DMS153 treated with DMSO at 0.1 percent for 48 hours (cell line): ENCODE measurements at regions not wholly inside any gene's neighbourhood (a gene's known extent, or its start where the extent isn't known, plus 50 kb on each side); places are given as distances from the start of the nearest gene placed in this dataset.

ENCODE experiments used
- DNase-seq: peaks from one replicate; lab custom pipeline; 2025; ENCODE audit not compliant: unreplicated experiment; lab: John Stamatoyannopoulos, UW

- DNase-seq = no peak
Observed at GRCh38 chr16:9546438-9546786, 455.0 kb downstream of the HAPSTR1 start.

DNA sequence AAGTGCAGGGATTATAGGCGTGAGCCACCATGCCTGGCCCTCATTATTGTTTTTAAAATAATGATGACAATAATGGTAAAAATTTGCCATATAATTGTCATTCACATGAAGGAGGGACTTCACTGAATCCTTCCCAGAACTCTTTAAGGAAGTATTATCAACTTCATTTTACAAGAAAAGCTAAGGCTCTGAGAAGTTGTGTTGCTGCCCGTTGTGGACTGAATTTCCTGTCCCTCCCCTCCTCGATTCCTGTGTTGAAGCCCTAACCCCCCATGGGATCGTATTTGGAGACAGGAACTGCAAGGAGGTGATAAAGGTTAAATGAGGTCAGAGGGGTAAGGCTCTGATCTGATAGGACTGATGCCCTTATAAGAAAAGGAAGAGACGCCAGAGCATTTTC, 458.0 kb downstream of the HAPSTR1 start:
- DNase-seq = no peak

DNA sequence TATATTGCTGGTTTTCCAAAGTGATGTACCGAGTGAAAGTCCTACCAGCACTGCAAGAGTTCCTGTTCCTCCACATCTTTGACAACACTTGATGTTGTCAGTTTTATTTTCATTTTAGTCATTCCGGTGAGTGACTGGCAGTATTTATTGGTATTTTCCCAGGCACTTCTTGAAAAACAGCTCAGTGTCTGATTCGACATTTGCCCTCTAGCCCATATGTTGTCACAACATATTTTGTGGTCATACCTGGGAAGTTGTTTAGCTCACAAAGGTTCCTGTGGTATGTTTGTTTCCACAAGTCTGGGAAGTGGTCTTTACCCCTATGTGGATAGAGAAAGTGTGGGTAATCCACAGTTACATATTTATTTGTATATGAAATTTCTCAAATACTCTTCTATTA, 463.6 kb downstream of the HAPSTR1 start:
- no peak for DNase-seq

DNA sequence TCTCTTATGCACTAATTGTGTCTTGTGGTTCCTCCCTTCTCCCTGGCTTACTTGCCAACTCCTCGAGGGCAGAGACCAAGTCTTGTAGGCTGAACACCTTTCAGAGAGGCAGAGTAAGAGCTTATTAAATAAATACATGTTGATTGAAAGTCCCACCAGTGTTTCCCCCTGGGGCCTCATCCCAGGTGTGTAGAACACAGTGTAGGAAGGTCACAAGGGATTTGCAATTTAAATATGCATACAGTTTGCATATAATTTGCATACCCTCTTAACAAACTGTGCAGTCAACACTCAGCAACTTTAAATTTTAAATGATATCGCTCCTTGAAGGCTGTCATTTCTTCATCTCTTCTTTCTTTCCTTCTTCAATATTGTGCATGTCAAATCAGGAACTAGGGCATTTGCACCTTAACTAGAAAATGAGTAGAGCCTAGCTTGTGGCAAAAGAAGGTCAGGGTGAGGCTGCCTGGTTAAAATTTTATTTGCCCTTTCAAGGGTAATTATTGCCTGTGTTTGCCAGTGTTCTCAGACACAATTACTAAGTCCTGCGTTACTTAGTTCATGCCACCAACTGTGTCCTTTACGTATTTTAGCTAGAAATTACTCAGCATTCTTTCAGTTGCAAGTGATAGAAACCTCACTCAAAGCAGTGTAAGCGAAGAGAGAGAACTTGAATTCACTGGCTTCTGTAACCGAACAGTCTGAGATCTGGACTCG, 465.7 kb downstream of the HAPSTR1 start:
- no peak for DNase-seq

GRCh38 chr16:9557713-9558112, 466.3 kb downstream of the HAPSTR1 start:
- DNase-seq = no peak

DNA sequence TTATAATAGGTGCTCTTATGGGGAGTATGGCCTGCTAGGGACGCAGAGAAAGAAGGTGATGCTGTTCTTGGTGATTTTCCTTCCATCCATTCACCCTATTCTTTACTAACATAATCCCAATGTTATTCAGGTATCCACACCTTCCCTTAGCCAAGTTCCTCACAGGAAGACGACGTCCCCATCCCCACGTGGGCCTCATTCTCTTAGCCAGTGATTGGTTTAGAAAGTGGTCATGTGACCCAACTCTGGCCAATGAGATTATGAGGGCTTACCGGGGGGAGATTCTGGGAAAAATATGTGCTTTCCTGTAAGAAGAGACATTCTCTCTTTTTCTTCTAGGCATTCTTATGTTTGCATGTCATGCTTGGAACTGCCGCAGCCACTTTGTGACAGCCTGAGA, 474.7 kb downstream of the HAPSTR1 start:
- no peak for DNase-seq

DNA sequence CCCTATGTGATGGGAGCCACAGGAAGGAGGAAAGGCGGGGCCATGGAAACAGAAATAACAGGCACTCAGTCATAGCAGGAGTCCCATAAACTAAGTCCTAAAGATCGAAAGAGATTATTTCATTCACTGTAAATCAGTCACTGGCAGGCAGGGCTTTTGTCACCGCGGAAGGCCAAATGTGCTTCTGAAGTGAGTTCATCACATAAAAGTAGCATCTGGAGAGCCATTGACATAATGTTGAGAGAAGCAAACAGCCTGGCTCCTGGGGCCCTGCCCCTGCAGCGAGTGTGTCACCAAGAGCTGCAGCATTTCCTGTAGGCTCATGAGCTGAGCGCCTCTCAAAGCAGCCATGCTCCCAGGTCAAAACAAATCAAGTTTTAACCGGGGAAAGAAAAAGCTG, 476.2 kb downstream of the HAPSTR1 start:
- peak; percentile 93 for DNase-seq

DNA sequence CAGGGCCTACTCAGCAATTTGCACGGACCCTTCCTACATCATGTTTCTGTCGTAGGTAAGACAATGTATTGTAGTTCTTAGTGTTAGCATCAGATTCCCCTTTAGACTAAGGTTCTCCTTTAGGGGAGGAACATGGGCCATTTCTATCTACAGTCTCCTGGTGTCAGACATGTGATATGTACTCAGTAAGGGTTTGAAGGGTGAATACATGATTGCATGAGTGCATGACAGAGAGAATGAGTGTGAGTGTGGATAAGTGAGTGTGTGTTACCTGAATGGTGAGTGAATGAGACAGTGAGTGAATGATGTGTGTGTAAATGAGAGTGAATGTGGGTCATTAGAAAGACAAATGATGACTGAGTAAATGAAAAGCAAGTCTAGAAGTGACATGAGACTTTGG, 476.8 kb downstream of the HAPSTR1 start:
- no peak for DNase-seq

DNA sequence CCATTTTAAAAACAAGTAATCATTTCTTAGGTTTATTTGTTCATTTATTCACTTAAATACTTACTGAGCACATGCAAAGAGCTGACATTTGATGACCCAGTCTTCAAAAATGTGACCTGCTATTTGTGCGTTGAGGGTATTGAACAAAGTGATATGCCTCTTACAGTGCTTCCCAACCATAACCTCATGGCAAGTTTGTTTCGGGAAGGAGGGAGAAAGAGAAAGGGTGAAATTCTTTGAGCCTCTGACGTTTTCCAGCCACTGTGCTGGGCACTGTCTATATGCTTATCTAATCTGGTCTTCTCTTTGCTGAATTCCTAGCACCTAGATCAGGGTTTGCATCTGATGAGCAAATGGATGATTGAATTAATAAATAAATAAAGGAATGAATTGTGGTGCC, 479.1 kb downstream of the HAPSTR1 start:
- no peak for DNase-seq

DNA sequence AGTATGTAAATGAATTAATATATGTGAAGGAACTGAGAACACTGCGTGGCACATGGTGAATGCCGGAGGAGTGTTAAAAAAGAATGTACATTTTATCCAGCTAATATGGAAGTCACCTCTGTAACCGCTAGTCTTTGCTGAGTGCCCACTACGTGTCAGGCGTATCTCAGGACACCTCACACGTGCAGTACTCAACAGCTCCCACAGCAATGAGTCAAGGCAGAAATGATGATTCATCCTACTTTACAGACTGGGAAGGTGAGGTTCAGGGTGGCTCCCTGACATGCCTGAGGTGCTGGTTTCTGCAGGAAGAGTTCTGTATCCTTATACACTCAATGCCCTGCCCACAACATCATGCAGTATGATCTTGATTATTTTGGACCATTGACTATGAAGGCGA, 487.0 kb downstream of the HAPSTR1 start:
- DNase-seq = no peak

- DNase-seq = no peak
Observed at GRCh38 chr16:9580025-9580424, 488.6 kb downstream of the HAPSTR1 start.

- no peak for DNase-seq
Observed at GRCh38 chr16:9593440-9593839, 502.0 kb downstream of the HAPSTR1 start.

GRCh38 chr16:9594047-9594446, 502.6 kb downstream of the HAPSTR1 start:
- no peak for DNase-seq

- no peak for DNase-seq
Observed at GRCh38 chr16:9594946-9595345, 503.5 kb downstream of the HAPSTR1 start.

GRCh38 chr16:9595393-9595792, 503.9 kb downstream of the HAPSTR1 start:
- no peak for DNase-seq

DNA sequence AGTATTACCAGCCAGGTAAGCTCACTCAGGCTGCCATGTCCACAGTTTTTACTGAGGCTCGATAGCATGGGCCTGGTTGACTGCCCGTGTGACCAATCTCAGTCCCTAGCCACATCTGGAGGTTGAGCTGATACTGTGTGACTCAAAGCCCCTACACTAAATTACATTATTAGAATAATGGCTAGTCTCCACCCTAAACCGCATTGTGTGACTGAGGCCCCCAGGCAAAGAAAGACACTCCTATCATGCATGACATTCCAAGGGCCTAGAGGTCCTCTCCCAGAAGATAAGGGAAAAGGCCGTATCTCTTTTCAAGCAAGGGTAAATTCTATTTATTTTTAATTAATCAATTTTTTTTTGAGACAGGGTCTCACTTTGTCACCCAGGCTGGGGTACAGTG, 505.3 kb downstream of the HAPSTR1 start:
- DNase-seq = no peak

DNA sequence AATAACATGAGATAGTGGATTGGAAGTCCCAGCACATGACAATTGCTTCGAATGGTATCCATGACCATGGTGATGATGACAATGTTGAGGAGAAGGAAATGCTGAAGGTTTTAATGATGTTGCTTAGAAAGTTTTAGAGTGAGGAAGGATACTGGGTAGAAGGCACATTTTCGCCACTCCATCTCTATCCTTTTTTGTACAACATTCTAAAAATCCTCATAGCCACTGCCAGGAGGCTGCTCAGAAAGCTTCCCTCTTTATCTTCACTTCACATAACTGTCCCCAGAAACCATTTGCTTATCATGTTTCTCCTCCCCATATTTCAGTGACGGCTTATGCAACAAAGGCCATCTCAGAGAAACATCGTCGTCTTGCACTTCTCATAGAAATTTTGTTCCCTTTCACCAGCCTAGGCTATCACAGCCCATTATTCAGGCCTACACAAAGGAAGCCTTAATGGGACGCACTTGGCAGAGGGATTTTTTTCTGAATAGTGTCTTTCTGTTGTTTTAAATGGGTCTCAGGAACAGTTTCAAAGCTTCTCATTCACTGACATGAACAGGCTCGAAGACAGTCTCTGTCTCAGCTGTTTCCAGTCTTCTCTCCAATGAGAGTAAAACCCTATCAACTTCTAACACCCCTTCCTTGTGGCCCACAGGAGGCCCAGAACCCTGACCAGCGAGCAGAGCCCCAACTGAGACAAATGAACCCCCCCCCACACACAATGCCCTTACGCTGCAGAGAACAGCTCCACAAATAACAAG, 506.7 kb downstream of the HAPSTR1 start:
- no peak for DNase-seq

DNA sequence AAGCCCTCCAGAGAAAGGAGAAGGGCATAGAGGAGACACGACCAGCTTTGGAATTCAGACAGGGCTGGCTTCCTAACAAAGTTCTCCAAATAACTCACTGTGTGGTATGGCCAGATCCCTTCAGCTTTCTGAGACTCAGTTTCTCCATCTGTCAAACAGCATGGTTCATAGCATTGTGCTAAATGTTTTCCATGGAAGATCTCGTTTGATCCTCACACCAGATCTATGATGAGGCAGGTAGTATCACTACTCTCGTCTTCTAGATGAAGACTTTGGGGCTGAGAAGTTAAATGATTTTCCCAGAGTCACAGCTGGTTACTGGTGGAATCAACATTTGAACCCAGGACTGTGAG, 507.3 kb downstream of the HAPSTR1 start:
- DNase-seq = no peak

DNA sequence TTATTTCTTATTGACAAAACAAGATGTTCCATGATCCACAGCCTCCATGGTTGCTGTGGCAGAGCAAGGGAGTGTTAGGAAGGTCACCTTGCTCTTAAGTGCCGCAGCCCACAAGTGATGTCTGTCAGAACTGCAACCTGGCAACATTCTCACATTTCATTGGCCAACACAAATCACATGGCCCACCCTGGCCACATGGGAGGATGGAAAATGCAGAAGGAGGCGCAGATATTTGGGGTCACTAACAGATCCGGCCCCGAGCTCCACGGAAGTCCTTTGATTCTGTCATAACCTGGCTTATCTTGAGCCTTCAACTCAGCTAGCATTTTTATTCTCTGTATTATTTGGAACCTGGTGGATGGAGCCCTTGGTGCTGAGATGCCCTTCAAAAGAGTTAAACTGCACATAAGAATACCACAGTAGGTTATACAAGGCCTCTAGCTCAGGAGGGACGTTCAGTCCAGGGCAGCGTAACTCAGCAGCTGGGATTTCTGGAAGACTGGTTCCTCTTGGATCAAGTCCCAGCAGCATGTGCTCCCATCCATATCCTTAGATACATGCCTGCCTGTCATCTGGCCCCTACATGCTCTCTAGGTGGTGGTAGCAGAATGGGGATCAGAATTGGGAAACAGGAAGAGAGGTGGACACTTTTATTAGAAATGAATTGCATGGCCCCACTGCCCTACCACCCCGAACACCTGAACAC, 508.1 kb downstream of the HAPSTR1 start:
- DNase-seq = no peak

GRCh38 chr16:9602189-9602588, 510.7 kb downstream of the HAPSTR1 start:
- DNase-seq = no peak

GRCh38 chr16:9603316-9603715, 511.9 kb downstream of the HAPSTR1 start:
- DNase-seq = no peak

GRCh38 chr16:9607515-9608230, 516.2 kb downstream of the HAPSTR1 start:
- DNase-seq = no peak
